HEK293 (cell line): ENCODE measurements at regions not wholly inside any gene's neighbourhood (a gene's known extent, or its start where the extent isn't known, plus 50 kb on each side); places are given as distances from the start of the nearest gene placed in this dataset.

ENCODE experiments used
- CTCF ChIA-PET: fragments of 350-600 bp; formaldehyde crosslinking; extraction: SDS; loops from one replicate; lab custom pipeline; 2021; ENCODE audit warnings: antibody characterized with exemption; lab: Yijun Ruan, JAX
- POLR2A ChIA-PET: fragments of 300-600 bp; formaldehyde crosslinking; extraction: SDS; loops from one replicate; lab custom pipeline; 2020; ENCODE audit warnings: antibody characterized with exemption, inconsistent platforms; lab: Yijun Ruan, JAX
- H3K27ac ChIP-seq: fragments of 200-500 bp; sonication (Bioruptor generic); 2 replicates; pipeline ENCODE4 v1.5.1; 2014; ENCODE audit warnings: low read depth, low read length, control low read depth, inconsistent platforms; ENCODE audit errors: extremely low read depth
- H3K36me3 ChIP-seq, 2 experiments: fragments of 200-500 bp in 1 of 2; sonication (Bioruptor generic) in 1 of 2; 1 replicate in 1 of 2; 2 replicates in 1 of 2; pipeline ENCODE4 v1.5.1; 2014 to 2017; ENCODE audit warnings: inconsistent platforms in 2 of 2, low read length in 2 of 2; ENCODE audit not compliant: control insufficient read depth in 2 of 2, insufficient read depth in 1 of 2
- H3K4me1 ChIP-seq: fragments of 200-500 bp; sonication (Bioruptor generic); 2 replicates; pipeline ENCODE4 v1.5.1; 2014; ENCODE audit warnings: mild to moderate bottlenecking, low read length, inconsistent platforms; ENCODE audit not compliant: control insufficient read depth, insufficient read depth
- H3K4me3 ChIP-seq: 2 replicates; pipeline ENCODE4 v1.5.1; 2011; ENCODE audit warnings: low read depth, mild to moderate bottlenecking, control low read depth, low read length, moderate library complexity
- H3K9me3 ChIP-seq: fragments of 200-500 bp; sonication (Bioruptor generic); 2 replicates; pipeline ENCODE4 v1.5.1; 2014; ENCODE audit warnings: low read depth, low read length, inconsistent platforms; ENCODE audit not compliant: control insufficient read depth, insufficient read depth
- INSM2 ChIP-seq: fragments of 450-650 bp; formaldehyde crosslinking; IDR thresholded peaks from 2 replicates; pipeline ENCODE4 v1.5.1; 2016; ENCODE audit warnings: missing biosample characterization, missing genetic modification characterization
- KLF8 ChIP-seq: fragments of 450-650 bp; formaldehyde crosslinking; IDR thresholded peaks from 2 replicates; pipeline ENCODE4 v1.5.1; 2016; ENCODE audit warnings: missing biosample characterization, missing genetic modification characterization
- PBX3 ChIP-seq: sonication (generic); formaldehyde crosslinking; IDR thresholded peaks from 2 replicates; pipeline ENCODE4 v1.8.1; 2022; ENCODE audit warnings: mild to moderate bottlenecking, moderate library complexity, missing genetic modification reagents
- WT1 ChIP-seq: fragments of 450-650 bp; formaldehyde crosslinking; IDR thresholded peaks from 2 replicates; pipeline ENCODE4 v1.5.1; 2016; ENCODE audit warnings: missing biosample characterization, missing genetic modification characterization
- ZBTB26 ChIP-seq: fragments of 450-650 bp; formaldehyde crosslinking; optimal IDR thresholded peaks from 2 replicates; pipeline ENCODE3; 2016; ENCODE audit warnings: missing biosample characterization, mild to moderate bottlenecking, missing genetic modification characterization
- ZBTB6 ChIP-seq: fragments of 450-650 bp; formaldehyde crosslinking; IDR thresholded peaks from 2 replicates; pipeline ENCODE4 v1.5.1; 2017; ENCODE audit warnings: missing biosample characterization, missing genetic modification characterization
- ZIC2 ChIP-seq: fragments of 450-650 bp; formaldehyde crosslinking; IDR thresholded peaks from 2 replicates; pipeline ENCODE4 v1.5.1; 2016; ENCODE audit warnings: missing biosample characterization, missing genetic modification characterization
- ZNF155 ChIP-seq: fragments of 450-650 bp; formaldehyde crosslinking; IDR thresholded peaks from 2 replicates; pipeline ENCODE4 v1.5.1; 2016; ENCODE audit warnings: missing biosample characterization, missing genetic modification characterization
- ZNF544 ChIP-seq: fragments of 450-650 bp; formaldehyde crosslinking; IDR thresholded peaks from 2 replicates; pipeline ENCODE4 v1.5.0; 2017; ENCODE audit warnings: missing biosample characterization, missing genetic modification characterization
- ZNF654 ChIP-seq: fragments of 450-650 bp; formaldehyde crosslinking; IDR thresholded peaks from 2 replicates; pipeline ENCODE4 v1.5.1; 2016; ENCODE audit warnings: low read depth, missing biosample characterization, missing genetic modification characterization
- ZNF660 ChIP-seq: fragments of 450-650 bp; IDR thresholded peaks from 2 replicates; pipeline ENCODE4 v1.5.1; 2018; ENCODE audit warnings: missing biosample characterization, mild to moderate bottlenecking, missing genetic modification characterization
- ZNF692 ChIP-seq: fragments of 450-650 bp; formaldehyde crosslinking; IDR thresholded peaks from 2 replicates; pipeline ENCODE4 v1.5.1; 2016; ENCODE audit warnings: missing biosample characterization, missing genetic modification characterization

- TF ChIP-seq ZIC2 (tag by site-specific recombination) (0 out of 2 replicates have a peak, but pooled peaks have one; percentile 10), ZNF654 (tag by site-specific recombination) (peak; percentile 62), ZNF660 (tag by site-specific recombination) (0 out of 2 replicates have a peak, but pooled peaks have one; percentile 34), ZNF692 (tag by site-specific recombination) (no peak)
- Histone ChIP-seq H3K36me3 (no peaks in the 10 kb centered on the region), H3K27ac (no peak overlapping the region), H3K4me3 (no peak overlapping the region), H3K9me3 (no peaks in the 10 kb centered on the region), H3K4me1 (no peaks in the 10 kb centered on the region)
- ChIA-PET POLR2A (no interaction called here), CTCF (interaction anchor here (0.5 to 1.9 kb wide), 29 partner anchors 9 to 1652 kb away, joined by 3 to 22 read pairs (median 3); no protein-coding TSS in a partner anchor)
These were observed 153.9 kb downstream of the TEX29 start for GRCh38 chr13:111474136-111475002.

- no peak overlapping the region for H3K27ac ChIP-seq
- POLR2A ChIA-PET: no interaction called here
- H3K4me1 ChIP-seq: no peaks in the 10 kb centered on the region
- no peaks in the 10 kb centered on the region for H3K36me3 ChIP-seq
- no peak for TF ChIP-seq ZNF654 (tag by site-specific recombination)
- TF ChIP-seq ZBTB26: no peak
- no peak for TF ChIP-seq INSM2 (tag by site-specific recombination)
- TF ChIP-seq ZBTB6 (tag by site-specific recombination): no peak
- H3K9me3 ChIP-seq: no peaks in the 10 kb centered on the region
- no peak overlapping the region for H3K4me3 ChIP-seq
- CTCF ChIA-PET: interaction anchor here (0.8 to 2.2 kb wide), 5 partner anchors 9 to 1132 kb away, joined by 3 to 15 read pairs (median 5); no protein-coding TSS in a partner anchor
These were observed 155.0 kb downstream of the TEX29 start for GRCh38 chr13:111475488-111475887.

GRCh38 chr13:111476197-111476596 is 155.8 kb downstream of the TEX29 start:
- no peak for TF ChIP-seq ZNF544 (tag by site-specific recombination)
- no peak for TF ChIP-seq WT1 (tag by site-specific recombination)
- no peak for TF ChIP-seq ZNF155 (tag by site-specific recombination)
- no peaks in the 10 kb centered on the region for H3K9me3 ChIP-seq
- no peaks in the 10 kb centered on the region for H3K4me1 ChIP-seq
- CTCF ChIA-PET: interaction anchor here (0.6 to 2.2 kb wide), 5 partner anchors 10 to 1131 kb away, joined by 3 to 15 read pairs (median 5); no protein-coding TSS in a partner anchor
- no peaks in the 10 kb centered on the region for H3K36me3 ChIP-seq
- POLR2A ChIA-PET: no interaction called here
- no peak overlapping the region for H3K27ac ChIP-seq
- no peak overlapping the region for H3K4me3 ChIP-seq

GRCh38 chr13:111479412-111479811 is 159.0 kb downstream of the TEX29 start:
- no peak overlapping the region for H3K27ac ChIP-seq
- TF ChIP-seq PBX3 (CRISPR knock-in tag) (no peak), KLF8 (tag by site-specific recombination) (no peak)
- TF ChIP-seq, all 188 proteins: peak for 0
- no peaks in the 10 kb centered on the region for H3K9me3 ChIP-seq
- ChIA-PET CTCF (no interaction called here), POLR2A (no interaction called here)
- H3K4me1 ChIP-seq: no peaks in the 10 kb centered on the region
- H3K4me3 ChIP-seq: no peak overlapping the region
- no peaks in the 10 kb centered on the region for H3K36me3 ChIP-seq
